NAMALWA (cell line): ENCODE measurements at regions not wholly inside any gene's neighbourhood (a gene's known extent, or its start where the extent isn't known, plus 50 kb on each side); places are given as distances from the start of the nearest gene placed in this dataset.
"Not testable (repeated sequence)": the region's sequence is repeated elsewhere in the genome, so short reads cannot be mapped to it uniquely, and the experiment has no call there.

Source experiments
- DNase-seq: peaks from one replicate; pipeline ENCODE4 v3.0.0-alpha.2; 2015; ENCODE audit warnings: low spot score

GRCh38 chr4:13985837-13986236, 358.3 kb upstream of the BOD1L1 start:
- DNase-seq, result no peak

GRCh38 chr4:13986548-13986947, 359.0 kb upstream of the BOD1L1 start:
- no peak for DNase-seq

- no peak for DNase-seq
Measured at GRCh38 chr4:13988353-13989305, 361.1 kb upstream of the BOD1L1 start.

GRCh38 chr4:13989501-13989900, 362.0 kb upstream of the BOD1L1 start:
- DNase-seq, result no peak

GRCh38 chr4:13990596-13991589, 363.4 kb upstream of the BOD1L1 start:
- DNase-seq, result no peak

GRCh38 chr4:13992041-13992440, 364.5 kb upstream of the BOD1L1 start:
- DNase-seq, result no peak

GRCh38 chr4:13992975-13993520, 365.5 kb upstream of the BOD1L1 start:
- no peak for DNase-seq

GRCh38 chr4:13994016-13994415, 366.5 kb upstream of the BOD1L1 start:
- no peak for DNase-seq

- DNase-seq, result no peak
Measured at GRCh38 chr4:13998850-13999445, 371.4 kb upstream of the BOD1L1 start.

- no peak for DNase-seq
Measured at GRCh38 chr4:14000091-14000814, 372.7 kb upstream of the BOD1L1 start.

GRCh38 chr4:14002331-14002730, 374.8 kb upstream of the BOD1L1 start:
- DNase-seq, result not testable (repeated sequence)

GRCh38 chr4:14008494-14008893, 381.0 kb upstream of the BOD1L1 start:
- no peak for DNase-seq

- DNase-seq, result no peak
Measured at GRCh38 chr4:14018191-14018853, 390.8 kb upstream of the BOD1L1 start.

- no peak for DNase-seq
Measured at GRCh38 chr4:14022456-14022855, 394.9 kb upstream of the BOD1L1 start.

GRCh38 chr4:14023036-14023435, 395.5 kb upstream of the BOD1L1 start:
- no peak for DNase-seq

GRCh38 chr4:14023896-14024295, 396.4 kb upstream of the BOD1L1 start:
- no peak for DNase-seq

GRCh38 chr4:14025111-14025510, 397.6 kb upstream of the BOD1L1 start:
- DNase-seq, result no peak

GRCh38 chr4:14025891-14026290, 398.4 kb upstream of the BOD1L1 start:
- DNase-seq, result no peak

GRCh38 chr4:14028862-14029261, 401.3 kb upstream of the BOD1L1 start:
- DNase-seq, result no peak

- DNase-seq, result no peak
Measured at GRCh38 chr4:14035076-14035475, 407.6 kb upstream of the BOD1L1 start.

- DNase-seq, result no peak
Measured at GRCh38 chr4:14043203-14043602, 415.7 kb upstream of the BOD1L1 start.
